Hepatocyte (in vitro differentiated cells): ENCODE measurements at regions not wholly inside any gene's neighbourhood (a gene's known extent, or its start where the extent isn't known, plus 50 kb on each side); places are given as distances from the start of the nearest gene placed in this dataset.

Source experiments
- CTCF ChIP-seq: fragments of 200-600 bp; sonication (generic); IDR thresholded peaks from 2 replicates; pipeline ENCODE4 v1.5.1; 2016; ENCODE audit warnings: antibody characterized with exemption, mild to moderate bottlenecking; ENCODE audit not compliant: poor library complexity
- EZH2phosphoT487 ChIP-seq: fragments of 200-600 bp; sonication (generic); IDR thresholded peaks from one replicate; pipeline ENCODE4 v1.6.1; 2018; ENCODE audit warnings: antibody characterized with exemption, mild to moderate bottlenecking, low read depth, moderate library complexity; ENCODE audit not compliant: unreplicated experiment, severe bottlenecking

GRCh38 chr21:16044676-16045075 lies 314.9 kb downstream of the USP25 start:
- TF ChIP-seq CTCF (no peak), EZH2phosphoT487 (no peak)
